HPDE6-E6E7 (cell line): ENCODE measurements at regions not wholly inside any gene's neighbourhood (a gene's known extent, or its start where the extent isn't known, plus 50 kb on each side); places are given as distances from the start of the nearest gene placed in this dataset.

Source experiments
- DNase-seq: peaks from one replicate; pipeline ENCODE4 v3.0.0; 2011; ENCODE audit warnings: missing footprints; ENCODE audit errors: extremely low spot score

DNA sequence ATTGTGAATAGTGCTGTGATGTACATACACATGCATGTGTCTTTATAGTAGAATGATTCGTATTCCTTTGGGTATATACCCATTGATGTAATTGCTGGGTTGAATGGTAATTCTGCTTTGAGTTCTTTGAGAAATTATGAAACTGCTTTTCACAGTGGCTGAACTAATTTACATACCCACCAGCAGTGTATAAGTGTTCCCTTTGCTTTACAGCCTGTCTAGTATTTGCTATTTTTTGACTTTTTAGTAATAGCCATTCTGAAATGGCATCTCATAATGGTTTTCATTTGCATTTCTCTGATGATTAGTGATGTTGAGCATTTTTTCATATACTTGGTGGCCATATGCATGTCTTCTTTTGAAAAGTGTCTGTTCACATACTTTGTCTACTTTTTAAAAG lies 54.5 kb upstream of the FAM78B start:
- no peak for DNase-seq

DNA sequence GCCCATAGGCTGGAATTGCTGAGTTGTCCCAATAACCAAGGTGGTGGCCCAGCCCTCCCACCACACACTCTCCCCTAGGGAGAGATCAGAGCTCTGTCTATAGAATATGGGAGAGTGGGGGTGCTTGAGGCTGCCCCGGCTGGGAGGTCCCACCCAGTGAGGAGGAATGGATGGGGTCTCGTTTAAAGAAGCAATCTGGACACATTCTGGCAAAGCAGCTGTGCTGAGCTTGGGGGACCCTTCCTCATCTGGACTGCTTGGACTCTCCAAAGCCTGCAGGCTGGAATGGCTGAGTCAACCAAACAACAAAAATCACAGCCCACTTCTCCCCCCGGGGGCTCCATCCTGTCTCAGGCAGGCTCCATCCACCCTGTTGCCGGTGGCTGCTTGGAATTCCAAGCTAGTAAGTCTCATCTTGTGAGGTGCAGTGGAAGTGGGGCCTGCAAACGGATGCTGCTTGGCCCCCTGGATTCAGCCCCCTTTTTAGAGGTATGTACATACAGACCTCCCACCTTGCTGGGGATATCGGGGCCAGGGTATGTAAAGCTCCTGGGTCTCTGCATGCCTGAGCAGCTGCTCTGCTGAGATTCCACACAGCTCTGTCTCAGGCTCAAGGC lies 67.1 kb upstream of the FAM78B start:
- no peak for DNase-seq

DNA sequence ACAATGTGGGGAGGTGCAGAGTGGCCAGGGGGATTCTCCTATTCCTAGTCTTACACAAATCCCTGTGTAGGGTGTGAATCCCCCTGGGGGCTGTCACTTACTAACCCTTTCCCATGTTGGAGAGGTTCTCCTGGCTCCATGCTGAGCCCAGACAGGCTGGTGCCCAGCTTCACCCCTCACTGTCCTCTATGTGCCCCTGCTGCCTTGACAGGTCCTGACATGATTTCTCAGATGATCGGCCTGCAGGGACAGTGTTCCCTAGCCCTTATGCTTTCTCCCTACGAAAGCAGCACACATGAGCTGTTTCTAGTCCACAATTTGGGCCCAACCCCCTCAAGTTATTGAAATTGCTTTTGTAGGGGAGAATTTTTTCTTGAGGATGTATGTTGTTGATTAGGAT lies 68.9 kb upstream of the FAM78B start:
- DNase-seq: no peak

DNA sequence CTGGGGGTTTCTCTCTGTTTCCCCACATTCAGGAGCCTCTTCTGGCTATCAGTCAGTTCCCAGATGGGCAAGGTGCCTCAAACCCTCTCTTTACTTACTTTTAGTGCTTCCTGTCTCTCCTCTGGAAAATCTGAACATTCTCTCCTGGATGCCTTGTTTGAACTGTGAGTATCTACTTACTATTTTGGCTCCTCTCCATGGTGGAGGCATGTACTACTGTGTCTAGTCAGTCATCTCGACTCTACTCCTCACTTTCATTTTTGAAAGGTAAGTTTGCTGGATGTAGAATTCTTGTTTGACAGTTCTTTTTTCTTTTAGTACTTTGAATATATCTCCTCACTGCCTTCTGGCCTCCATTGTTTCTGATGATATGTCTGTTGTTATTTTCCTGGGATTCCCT lies 70.9 kb upstream of the FAM78B start:
- DNase-seq: no peak

DNA sequence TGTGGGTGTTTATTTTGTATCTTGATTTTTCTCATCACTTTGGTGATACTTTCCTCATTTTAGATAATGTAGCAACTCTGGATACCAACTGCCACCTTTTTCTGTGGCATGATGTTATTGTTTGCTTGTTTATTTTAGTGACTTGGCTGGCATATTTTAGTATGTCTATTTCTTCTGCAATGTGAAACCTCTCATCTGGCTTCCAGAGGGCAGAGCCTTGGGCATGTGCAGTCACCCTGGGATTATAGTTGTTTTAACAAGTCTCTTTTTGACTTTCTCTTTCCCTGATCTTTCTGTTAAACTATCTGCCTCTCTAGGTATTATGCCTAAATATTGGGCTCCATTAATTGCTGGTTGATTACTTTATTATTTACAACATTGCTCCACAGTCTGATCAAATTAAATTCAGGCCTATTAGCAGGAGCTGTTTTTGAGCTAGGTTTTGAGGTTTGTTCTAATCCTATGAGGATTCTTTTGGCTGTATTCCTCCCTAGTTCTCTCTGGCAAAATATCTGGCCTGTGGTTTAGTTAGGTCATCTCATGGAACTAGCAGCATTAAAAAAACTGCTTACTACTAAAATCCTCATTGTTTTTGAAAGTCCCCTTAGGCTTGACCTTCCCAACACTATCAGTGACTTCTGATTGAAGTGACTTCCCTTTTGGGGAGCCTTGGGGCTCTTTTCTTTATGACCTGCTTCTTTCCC lies 86.4 kb upstream of the FAM78B start:
- no peak for DNase-seq

DNA sequence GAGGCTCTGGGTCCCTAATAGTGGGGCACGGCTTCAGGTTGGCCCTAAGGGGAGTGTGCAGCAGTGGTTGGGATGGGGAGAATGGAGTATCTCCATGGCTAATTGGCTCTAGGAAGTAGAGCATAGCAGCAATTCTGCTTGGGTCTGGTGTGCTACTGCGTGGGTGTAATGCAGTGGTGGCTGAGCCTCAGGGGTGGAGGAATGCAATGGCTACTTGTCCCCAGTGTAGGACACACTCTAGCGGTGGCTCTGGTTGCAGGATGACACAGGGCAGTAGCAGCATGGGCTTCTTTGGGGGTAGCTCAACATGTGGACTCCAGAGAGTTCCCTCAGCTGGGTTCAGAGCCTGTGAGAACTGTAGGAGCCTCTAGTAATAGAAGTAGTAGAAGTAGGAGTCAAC lies 91.2 kb upstream of the FAM78B start:
- DNase-seq: no peak

DNA sequence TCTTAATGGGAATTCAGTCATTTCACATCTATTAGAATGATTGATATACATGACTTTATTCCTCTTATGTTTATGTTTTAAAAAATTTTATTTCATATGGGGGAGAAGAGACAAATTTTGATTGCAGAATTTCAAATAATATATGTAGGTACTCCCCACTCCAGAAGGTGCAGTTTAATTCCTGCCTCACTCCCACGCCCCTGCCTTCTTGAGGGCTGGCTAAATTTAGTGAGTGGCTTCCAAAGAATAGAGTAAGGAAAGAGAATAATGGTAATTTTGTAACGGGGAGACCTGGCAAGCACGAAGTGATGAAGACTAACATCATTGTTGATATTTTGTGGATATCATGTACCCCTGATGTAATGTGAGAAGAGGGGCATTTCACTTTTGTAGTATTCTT lies 94.7 kb upstream of the FAM78B start:
- no peak for DNase-seq

DNA sequence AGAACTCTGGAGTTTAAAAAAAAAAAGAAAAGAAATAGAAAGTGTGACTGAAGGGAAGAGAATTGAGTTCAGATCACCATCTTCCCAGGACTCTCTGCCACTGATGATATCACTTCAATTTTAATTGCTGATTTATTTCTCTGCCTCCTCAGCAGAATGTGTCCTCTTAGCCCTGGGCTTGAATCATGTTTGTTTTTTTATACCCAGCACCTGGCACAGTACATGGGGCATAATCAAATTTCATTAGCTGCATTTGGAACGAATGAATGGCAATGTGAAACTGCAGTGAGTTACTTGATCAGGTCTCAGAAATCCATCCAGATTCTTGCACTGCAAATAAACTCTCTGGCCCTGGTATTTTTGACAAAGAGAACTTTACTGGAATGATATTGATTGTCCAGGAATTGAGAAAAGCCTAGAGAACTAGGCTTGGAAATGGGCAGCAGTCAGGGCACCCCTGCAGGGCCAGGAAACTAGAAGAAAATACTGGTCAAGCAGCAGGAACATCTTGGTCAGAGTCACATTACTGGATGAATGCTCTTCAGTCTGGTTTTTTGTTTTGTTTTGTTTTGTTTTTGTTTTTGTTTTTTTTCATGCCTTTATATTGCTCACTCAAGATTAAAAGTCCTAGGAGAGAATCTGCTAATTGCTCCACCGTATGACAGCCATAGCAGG lies 103.8 kb upstream of the FAM78B start:
- DNase-seq: no peak

DNA sequence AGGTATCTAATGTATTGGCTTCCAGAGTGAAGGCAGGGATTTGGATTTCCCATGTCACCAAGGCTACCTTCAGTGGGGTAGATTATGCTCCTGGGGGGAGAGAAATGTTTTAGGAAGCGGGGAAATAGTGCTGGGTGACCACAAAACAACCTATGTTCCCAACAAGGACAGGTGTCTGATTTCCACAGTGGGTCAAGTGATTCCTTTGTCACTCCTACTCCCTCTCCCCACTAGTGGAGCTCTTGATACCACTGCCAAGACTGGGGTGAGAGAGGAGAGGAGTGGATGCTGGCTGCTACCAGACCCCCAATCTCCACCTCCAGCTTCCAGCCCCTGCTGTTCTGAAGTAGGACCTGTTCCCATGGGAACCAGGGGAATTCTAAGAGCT lies 104.3 kb upstream of the FAM78B start:
- no peak for DNase-seq

DNA sequence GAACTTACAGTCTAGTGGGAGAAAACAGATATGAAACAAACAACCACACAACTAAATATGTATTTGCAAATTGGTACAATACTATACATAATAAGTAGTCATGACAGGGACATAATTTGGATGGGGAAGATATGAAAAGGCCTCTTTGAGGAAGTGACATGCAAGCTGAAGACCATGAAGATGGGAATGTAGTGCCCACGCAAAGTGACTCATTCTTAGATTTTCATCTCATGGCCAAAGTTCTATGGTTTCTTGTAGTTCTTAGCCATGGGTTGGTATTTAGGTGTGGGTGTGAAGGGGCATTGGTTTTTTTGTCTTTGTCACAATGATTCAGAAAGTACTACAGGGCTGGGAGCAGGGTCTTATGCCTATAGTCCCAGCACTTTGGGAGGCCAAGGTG lies 105.4 kb upstream of the FAM78B start:
- no peak for DNase-seq

DNA sequence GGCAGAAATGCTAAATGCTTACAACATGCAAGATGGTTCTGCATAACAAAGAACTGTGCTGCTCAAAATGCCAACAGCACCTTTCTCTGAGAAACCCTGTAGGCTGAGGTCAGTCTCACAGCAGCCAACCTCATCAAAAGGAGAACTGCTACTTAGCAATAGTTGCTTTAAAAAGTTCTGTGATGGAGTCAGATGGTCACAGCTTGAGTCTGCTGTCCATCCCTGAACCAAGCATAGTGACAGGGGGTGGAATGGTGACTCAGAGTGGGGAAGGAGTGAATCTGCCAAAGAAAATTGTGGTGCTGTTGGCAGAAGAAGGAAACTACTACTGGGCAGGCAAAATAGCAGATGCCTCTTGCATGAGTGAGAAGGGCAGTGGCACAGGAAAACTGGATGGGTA lies 106.0 kb upstream of the FAM78B start:
- DNase-seq: no peak

DNA sequence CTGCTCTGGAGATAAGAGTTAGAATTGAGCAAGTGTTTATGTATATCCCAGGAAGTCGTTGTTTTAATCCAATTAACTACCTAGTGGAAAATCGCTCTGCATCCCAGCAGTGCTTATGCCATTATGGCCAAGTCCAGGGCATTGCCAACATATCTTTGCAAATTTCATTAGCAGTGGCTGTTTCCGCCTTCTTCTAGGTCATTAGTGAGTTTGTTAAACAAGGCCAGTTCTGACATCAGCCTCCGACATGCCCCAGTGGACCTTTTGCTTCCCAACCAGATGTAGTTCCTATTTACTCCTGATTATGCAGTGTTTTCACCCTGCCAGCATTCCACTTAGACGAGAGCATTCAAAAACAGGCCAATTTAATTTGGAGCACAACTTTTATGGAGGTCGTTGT lies 106.8 kb upstream of the FAM78B start:
- no peak for DNase-seq

DNA sequence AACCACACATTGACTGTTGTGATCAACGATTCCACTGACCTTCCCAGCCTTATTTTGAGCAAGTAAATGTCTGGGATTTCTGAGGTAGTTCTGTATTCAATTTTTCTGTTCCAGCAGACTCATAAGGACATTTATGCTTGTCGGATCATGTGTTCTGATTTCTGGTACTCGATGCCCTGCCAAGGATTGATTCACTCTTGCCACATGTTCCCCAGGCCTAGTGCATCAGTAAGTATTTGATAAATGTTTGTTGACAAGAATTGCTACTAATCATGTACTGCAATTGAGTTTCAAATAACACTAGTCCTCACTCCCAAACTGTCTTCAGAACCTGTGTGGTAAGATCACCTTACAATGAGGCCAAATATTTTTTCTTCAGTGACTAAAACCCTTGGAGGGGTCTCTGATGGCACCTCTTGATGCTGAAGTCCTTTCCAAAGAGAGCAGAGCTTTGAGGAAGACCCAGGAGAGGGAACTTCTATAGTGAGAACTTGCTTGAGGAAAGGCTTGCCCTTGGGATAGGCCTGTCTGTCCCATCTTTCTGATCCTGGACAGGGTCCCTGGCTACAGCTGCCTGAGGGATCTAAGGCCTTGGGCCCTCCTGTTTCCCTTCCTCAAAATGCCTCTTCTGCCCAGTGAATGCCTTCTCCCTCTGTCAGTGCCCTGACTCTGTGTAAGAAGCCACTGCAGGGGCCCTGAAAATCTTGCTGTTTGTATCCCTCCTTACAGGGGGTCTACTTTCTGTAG lies 115.8 kb upstream of the FAM78B start:
- no peak for DNase-seq

DNA sequence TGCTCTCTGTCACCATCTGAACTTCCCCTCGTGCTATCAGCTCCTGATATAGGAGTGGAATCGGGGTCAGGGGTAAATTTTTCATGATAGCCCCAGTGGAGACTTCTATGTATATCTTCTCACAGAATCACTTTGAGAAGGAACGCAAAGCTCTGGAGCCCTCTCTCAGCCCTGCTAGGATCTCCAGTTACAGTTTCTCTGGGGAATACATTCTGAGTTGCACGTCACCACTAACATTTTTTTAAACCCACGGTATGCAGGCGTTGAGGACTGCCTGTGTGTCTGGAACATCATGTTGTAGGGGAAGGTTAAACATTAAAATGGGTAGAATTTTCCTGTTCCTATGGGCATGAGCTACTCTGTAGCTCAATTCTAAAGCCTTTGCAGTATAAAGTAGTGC lies 116.4 kb upstream of the FAM78B start:
- no peak for DNase-seq

DNA sequence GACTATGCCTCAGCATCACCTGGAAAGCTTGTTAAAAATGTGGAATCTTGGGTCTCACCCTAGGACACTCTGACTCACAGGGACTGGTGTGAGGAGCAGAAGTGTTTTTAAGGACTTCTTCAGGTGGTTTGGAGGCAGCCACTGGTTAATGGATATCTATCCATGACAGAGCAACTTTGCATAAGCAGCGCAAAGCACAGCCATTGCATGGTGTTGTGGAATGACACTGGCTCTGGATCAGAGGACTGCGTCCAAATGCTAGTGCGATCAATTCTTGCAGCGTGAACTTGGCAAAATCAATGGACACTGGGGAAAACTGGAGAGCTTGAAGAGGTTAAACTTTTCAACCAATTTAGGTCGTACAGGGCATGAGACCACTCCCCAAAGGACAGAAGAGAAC lies 116.8 kb upstream of the FAM78B start:
- DNase-seq: no peak

DNA sequence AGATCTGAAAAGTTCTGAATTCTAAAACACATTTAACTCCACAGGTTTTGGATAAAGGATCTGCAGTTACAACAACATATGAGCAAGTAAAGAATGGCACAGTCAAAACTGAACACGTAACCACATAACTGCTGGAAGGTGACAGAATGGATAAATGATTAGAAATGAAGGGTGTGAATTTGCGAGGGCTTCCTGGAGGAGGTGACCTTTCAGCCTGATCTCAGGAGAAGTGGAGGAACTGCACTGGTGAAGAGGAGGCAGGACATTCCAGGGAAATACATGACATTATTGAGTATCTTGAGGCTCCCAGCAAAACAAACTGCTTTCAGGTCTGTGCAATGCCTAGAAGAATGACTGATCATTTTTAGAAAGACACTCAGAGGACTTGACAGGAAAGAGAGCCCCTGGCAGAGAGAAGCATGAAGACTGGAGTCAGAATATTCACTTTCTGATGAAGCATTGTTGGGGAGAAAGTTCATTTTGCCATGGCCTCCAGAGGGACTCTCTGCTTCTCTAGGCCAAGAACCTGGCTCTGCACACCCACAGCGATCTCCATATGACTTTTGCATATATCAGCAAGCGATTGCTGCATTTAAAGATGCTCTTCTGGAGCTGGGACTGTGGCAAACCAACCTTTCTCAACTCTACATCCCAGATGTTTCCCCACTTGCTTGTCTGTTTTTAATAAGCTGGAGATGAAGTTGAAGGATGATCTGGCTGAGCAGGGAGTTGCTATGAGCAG lies 122.7 kb upstream of the FAM78B start:
- DNase-seq: no peak

DNA sequence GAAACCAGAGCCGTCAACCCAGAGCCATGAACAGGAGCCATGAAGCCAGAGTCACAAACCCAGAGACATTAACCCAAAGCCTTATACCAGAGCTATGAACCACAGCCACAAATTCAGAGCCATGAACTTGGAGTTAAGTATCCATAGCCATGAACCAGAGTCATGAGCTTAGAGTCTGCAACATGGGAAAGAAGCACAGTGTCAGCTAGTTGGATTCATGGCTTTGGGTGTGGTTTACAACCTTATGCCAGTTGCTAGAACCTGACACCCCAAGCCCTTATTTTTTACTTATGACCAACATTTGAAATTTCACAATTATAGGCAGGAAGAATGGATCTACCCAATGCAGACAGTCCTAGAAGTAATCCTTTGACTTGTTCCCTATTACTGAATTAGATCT lies 128.9 kb upstream of the FAM78B start:
- DNase-seq: no peak

DNA sequence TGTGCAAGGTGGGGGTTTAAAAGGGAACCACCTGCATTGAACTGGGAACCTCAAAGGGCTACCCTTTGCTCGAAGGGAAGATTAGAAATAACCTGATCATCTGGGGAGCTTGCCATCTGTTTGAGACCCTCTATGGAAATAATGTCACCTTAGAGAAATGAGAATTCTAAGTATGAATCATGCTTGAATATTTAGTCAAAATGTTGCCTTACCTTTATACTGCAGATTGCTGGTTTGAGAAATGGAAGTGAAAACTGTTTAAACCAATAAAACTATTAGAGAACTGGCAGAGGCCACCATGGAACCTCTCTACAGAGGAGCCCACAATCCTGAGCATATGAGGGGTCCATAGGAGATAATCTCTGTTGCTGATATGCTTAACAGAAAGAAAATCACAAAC lies 131.2 kb upstream of the FAM78B start:
- DNase-seq: no peak

DNA sequence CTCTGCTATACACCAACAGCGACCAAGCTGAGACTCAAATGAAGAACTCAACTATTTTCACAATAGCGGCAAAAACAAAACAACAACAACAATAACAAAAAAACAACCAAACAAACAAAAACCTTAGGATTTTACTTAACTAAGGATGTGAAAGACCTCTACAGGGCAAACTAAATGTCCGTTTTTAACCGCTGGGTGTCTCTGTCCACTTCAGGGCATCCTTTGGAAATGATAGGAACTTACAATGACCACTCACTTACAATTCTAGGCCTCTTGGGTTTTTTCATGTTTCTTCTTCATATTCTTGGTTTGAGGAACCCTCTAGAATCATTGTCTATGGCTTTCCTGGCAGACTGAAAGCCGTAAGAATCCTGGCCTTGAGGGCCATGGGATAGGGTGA lies 134.0 kb upstream of the FAM78B start:
- no peak for DNase-seq

DNA sequence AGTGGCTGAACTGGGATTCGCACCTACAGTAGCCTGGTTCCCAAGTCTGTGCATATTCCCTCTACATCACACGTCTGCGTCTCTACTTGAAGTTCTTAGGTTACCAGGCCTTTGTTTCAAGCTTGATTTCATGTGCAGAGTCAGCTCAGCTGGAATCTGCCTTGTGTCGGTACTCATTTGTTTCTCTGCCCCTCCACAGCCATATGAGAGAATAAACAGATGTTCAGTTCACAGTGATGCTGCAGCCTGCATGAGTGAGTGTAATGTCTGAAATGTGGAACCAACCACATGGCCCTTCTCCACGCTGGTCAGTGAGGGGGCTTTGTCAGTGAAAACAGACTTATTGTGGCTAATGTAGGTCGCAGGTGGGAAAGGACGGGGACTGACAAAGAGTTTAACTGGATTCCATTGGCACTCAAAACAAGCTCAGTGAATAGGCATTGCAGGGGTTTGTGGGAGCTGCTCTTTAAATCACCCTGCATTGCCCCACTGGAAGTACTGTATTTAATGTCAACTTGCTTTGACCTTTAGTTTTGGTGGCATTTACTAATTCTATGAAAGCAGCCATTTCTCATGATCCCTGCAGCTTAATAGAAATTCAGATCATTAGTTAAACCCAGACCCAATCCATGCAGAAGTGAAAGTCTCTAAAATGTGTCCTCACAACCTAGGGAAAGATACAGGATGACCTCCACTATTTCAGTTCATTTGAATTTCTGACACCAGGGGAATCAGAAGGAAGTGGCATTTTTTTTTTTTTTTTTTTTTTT lies 136.4 kb upstream of the FAM78B start:
- no peak for DNase-seq

DNA sequence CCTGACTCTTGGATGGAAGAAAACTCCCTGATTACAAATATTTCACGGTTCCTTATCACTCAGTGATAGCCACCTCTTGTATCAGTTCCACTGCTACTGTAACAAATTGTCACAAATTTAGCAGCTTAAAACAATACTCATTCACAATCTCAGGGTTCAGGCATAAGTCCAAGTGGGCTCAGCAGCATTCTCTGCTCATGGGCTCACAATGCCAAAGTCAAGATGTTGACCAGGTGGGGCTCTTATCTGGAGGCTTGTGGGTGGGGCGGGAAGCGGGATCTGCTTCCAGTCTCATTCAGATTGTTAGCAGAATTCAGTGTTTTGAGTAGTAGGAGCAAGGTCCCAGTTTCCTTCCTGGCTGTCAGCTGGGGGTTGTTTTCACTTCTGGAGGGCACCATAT lies 137.3 kb upstream of the FAM78B start:
- DNase-seq: no peak
